ENCODE measurements at regions not wholly inside any gene's neighbourhood (a gene's known extent, or its start where the extent isn't known, plus 50 kb on each side); places are given as distances from the start of the nearest gene placed in this dataset.

GRCh38 chr18:70671889-70672565 is 383.2 kb downstream of the SOCS6 start:
- TF ChIP-seq, protein P1, sequence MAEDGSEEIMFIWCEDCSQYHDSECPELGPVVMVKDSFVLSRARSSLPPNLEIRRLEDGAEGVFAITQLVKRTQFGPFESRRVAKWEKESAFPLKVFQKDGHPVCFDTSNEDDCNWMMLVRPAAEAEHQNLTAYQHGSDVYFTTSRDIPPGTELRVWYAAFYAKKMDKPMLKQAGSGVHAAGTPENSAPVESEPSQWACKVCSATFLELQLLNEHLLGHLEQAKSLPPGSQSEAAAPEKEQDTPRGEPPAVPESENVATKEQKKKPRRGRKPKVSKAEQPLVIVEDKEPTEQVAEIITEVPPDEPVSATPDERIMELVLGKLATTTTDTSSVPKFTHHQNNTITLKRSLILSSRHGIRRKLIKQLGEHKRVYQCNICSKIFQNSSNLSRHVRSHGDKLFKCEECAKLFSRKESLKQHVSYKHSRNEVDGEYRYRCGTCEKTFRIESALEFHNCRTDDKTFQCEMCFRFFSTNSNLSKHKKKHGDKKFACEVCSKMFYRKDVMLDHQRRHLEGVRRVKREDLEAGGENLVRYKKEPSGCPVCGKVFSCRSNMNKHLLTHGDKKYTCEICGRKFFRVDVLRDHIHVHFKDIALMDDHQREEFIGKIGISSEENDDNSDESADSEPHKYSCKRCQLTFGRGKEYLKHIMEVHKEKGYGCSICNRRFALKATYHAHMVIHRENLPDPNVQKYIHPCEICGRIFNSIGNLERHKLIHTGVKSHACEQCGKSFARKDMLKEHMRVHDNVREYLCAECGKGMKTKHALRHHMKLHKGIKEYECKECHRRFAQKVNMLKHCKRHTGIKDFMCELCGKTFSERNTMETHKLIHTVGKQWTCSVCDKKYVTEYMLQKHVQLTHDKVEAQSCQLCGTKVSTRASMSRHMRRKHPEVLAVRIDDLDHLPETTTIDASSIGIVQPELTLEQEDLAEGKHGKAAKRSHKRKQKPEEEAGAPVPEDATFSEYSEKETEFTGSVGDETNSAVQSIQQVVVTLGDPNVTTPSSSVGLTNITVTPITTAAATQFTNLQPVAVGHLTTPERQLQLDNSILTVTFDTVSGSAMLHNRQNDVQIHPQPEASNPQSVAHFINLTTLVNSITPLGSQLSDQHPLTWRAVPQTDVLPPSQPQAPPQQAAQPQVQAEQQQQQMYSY (CRISPR knock-in tag; IDR thresholded peaks at IDR 0.05) = no peak
- no peak for TF ChIP-seq IRF1 (CRISPR knock-in tag; IDR thresholded peaks at IDR 0.05)
- TF ChIP-seq ZMAT4 (CRISPR knock-in tag; IDR thresholded peaks at IDR 0.05) = no peak
- no peak for TF ChIP-seq TCF7 (CRISPR knock-in tag; IDR thresholded peaks at IDR 0.05; ENCODE audit: low read depth)
- no peak for TF ChIP-seq AR (CRISPR knock-in tag; IDR thresholded peaks at IDR 0.05)
- TF ChIP-seq ETV6 (CRISPR knock-in tag; IDR thresholded peaks at IDR 0.05) = no peak
- no peak for TF ChIP-seq MXD4 (CRISPR knock-in tag; IDR thresholded peaks at IDR 0.05; ENCODE audit: borderline replicate concordance)
- TF ChIP-seq KAT7 (CRISPR knock-in tag; IDR thresholded peaks at IDR 0.05; ENCODE audit: borderline replicate concordance) = no peak
- TF ChIP-seq, protein P2, sequence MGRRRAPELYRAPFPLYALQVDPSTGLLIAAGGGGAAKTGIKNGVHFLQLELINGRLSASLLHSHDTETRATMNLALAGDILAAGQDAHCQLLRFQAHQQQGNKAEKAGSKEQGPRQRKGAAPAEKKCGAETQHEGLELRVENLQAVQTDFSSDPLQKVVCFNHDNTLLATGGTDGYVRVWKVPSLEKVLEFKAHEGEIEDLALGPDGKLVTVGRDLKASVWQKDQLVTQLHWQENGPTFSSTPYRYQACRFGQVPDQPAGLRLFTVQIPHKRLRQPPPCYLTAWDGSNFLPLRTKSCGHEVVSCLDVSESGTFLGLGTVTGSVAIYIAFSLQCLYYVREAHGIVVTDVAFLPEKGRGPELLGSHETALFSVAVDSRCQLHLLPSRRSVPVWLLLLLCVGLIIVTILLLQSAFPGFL (CRISPR knock-in tag; IDR thresholded peaks at IDR 0.05; ENCODE audit: borderline replicate concordance) = no peak
- TF ChIP-seq, protein P3, sequence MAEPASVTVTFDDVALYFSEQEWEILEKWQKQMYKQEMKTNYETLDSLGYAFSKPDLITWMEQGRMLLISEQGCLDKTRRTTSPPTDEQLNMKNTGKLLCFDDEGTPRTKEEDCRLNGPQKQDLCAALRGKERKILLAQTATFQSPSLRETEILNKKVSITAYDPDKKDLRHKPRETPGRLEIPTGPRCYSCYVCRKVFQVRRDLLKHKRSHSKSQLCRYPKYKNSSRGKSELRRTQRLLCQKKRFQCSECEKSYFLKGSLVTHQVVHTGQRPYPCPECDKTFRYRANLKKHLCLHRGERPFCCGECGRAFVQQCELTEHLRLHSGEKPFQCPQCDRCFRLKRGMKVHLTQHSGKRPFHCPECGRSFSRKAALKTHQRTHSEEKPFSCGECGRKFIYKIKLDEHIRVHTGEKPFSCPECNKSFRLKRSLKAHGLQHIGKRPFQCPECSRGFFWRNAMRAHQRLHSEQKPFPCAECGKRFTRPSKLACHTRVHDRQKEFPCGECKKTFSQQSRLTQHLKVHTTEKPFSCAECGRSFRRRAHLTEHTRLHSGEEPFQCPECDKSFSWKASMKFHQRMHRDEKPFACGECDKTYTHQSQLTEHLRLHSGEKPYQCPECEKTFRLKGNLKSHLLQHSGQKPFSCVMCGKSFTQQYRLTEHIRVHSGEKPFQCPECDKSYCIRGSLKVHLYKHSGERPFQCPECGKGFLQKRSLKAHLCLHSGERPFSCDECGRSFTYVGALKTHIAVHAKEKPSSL (CRISPR knock-in tag; conservative IDR thresholded peaks at IDR 0.05) = no peak
- no peak for TF ChIP-seq GABPB1 (CRISPR knock-in tag; IDR thresholded peaks at IDR 0.05)
- no peak for TF ChIP-seq E2F5 (CRISPR knock-in tag; IDR thresholded peaks at IDR 0.05)
- TF ChIP-seq ZNF396 (CRISPR knock-in tag; IDR thresholded peaks at IDR 0.05; ENCODE audit: borderline replicate concordance) = no peak
- TF ChIP-seq EMX1 (CRISPR knock-in tag; IDR thresholded peaks at IDR 0.05) = no peak
- TF ChIP-seq NR2C2 (CRISPR knock-in tag; IDR thresholded peaks at IDR 0.05) = no peak
- TF ChIP-seq GRHL2 (CRISPR knock-in tag; IDR thresholded peaks at IDR 0.05; ENCODE audit: insufficient replicate concordance, severe bottlenecking) = no peak
- TF ChIP-seq, protein P4, sequence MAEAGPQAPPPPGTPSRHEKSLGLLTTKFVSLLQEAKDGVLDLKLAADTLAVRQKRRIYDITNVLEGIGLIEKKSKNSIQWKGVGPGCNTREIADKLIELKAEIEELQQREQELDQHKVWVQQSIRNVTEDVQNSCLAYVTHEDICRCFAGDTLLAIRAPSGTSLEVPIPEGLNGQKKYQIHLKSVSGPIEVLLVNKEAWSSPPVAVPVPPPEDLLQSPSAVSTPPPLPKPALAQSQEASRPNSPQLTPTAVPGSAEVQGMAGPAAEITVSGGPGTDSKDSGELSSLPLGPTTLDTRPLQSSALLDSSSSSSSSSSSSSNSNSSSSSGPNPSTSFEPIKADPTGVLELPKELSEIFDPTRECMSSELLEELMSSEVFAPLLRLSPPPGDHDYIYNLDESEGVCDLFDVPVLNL (CRISPR knock-in tag; IDR thresholded peaks at IDR 0.05; ENCODE audit: borderline replicate concordance, low read depth) = no peak
- TF ChIP-seq, protein P5, sequence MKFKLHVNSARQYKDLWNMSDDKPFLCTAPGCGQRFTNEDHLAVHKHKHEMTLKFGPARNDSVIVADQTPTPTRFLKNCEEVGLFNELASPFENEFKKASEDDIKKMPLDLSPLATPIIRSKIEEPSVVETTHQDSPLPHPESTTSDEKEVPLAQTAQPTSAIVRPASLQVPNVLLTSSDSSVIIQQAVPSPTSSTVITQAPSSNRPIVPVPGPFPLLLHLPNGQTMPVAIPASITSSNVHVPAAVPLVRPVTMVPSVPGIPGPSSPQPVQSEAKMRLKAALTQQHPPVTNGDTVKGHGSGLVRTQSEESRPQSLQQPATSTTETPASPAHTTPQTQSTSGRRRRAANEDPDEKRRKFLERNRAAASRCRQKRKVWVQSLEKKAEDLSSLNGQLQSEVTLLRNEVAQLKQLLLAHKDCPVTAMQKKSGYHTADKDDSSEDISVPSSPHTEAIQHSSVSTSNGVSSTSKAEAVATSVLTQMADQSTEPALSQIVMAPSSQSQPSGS (CRISPR knock-in tag; IDR thresholded peaks at IDR 0.05; ENCODE audit: borderline replicate concordance, low read depth) = no peak
- DNase-seq (ENCODE audit: low spot score) (no peak), ATAC-seq (no peak)
- Mint-ChIP-seq H3K9me3 (peaks cover 74% of the 10 kb centered on the region), H3K4me3 (no peak overlapping the region), H3K36me3 (peaks cover 53% of the 10 kb centered on the region), H3K4me1 (no peaks in the 10 kb centered on the region), H3K27me3 (ENCODE audit: low read depth) (peaks cover 10% of the 10 kb centered on the region), H3K27ac (no peak overlapping the region)
- ChIA-PET CTCF (no interaction called here), POLR2A (no interaction called here)
